Endothelial cell of umbilical vein (primary cell): ENCODE measurements at regions not wholly inside any gene's neighbourhood (a gene's known extent, or its start where the extent isn't known, plus 50 kb on each side); places are given as distances from the start of the nearest gene placed in this dataset.
A peak's percentile ranks its signal among the peaks of the same experiment; 100 is the strongest.

Source experiments
- BruUV-seq: library from RNA; stranded (reverse); fragments of 400-500 nt; replicated peaks from 2 replicates; lab custom pipeline; 2021; lab: Mats Ljungman, UMichigan
- CTCF ChIA-PET: fragments of 300-600, 350-600 bp; sonication (Branson Sonifier 250); formaldehyde crosslinking; loops from one replicate; lab custom pipeline; 2021; ENCODE audit warnings: antibody characterized with exemption, inconsistent platforms; lab: Charles Lee
- POLR2A ChIA-PET: fragments of 300-600, 350-600 bp; sonication (Branson Sonifier 250); formaldehyde crosslinking; loops from one replicate; lab custom pipeline; 2021; ENCODE audit warnings: antibody characterized with exemption, inconsistent platforms; lab: Charles Lee
- DNase-seq: peaks from one replicate; pipeline ENCODE4 v3.0.0-alpha.2; 2011; ENCODE audit warnings: low read depth, low spot score
- FAIRE-seq: peaks from 2 replicates; lab custom pipeline; 2011; peaks lifted over from hg19 to GRCh38; lab: Jason Lieb, UNC
- H2AFZ ChIP-seq: 2 replicates; pipeline ENCODE4 v1.6.0; 2012; ENCODE audit warnings: low read depth, low read length, control low read depth, inconsistent platforms
- H3K27ac ChIP-seq: 2 replicates; pipeline ENCODE4 v1.5.1; 2011; ENCODE audit warnings: low read depth, mild to moderate bottlenecking, control low read depth, low read length, moderate library complexity; ENCODE audit not compliant: insufficient read depth
- H3K27me3 ChIP-seq, 2 experiments: 2 replicates each; pipeline versions ENCODE4 v1.6.0 to v1.6.1; 2011; ENCODE audit warnings: low read length in 2 of 2, mixed read lengths in 1 of 2; ENCODE audit not compliant: control insufficient read depth in 2 of 2, insufficient read depth in 2 of 2
- H3K36me3 ChIP-seq, 2 experiments: 2 replicates in 1 of 2; 3 replicates in 1 of 2; pipeline ENCODE4 v1.5.1; 2011; ENCODE audit warnings: low read length in 2 of 2, mild to moderate bottlenecking in 1 of 2, moderate library complexity in 1 of 2; ENCODE audit not compliant: control insufficient read depth in 2 of 2, insufficient read depth in 2 of 2; ENCODE audit errors: extremely low read depth in 1 of 2
- H3K4me1 ChIP-seq: 3 replicates; pipeline ENCODE4 v1.5.1; 2011; ENCODE audit warnings: mild to moderate bottlenecking, low read length; ENCODE audit not compliant: control insufficient read depth, insufficient read depth; ENCODE audit errors: extremely low read depth
- H3K4me2 ChIP-seq: 2 replicates; pipeline ENCODE4 v1.6.1; 2011; ENCODE audit warnings: low read length, control low read depth, mixed read lengths; ENCODE audit not compliant: insufficient read depth
- H3K4me3 ChIP-seq, 3 experiments: fragments of 200-600 bp in 1 of 3; sonication (generic), shearing (Covaris generic) in 1 of 3; replicated peaks in 1 of 3; 2 replicates each; pipeline ENCODE4 v1.5.1; 2011 to 2016; ENCODE audit warnings: control low read depth in 3 of 3, low read length in 3 of 3, mild to moderate bottlenecking in 2 of 3, inconsistent platforms in 1 of 3, low read depth in 1 of 3, moderate library complexity in 1 of 3; ENCODE audit not compliant: insufficient read depth in 1 of 3
- H3K79me2 ChIP-seq: 2 replicates; pipeline ENCODE4 v1.6.0; 2012; ENCODE audit warnings: low read length, inconsistent platforms; ENCODE audit not compliant: control insufficient read depth, insufficient read depth
- H3K9ac ChIP-seq: replicated peaks from 2 replicates; pipeline ENCODE3; 2011; ENCODE audit warnings: low read length, control low read depth; ENCODE audit not compliant: insufficient read depth; ENCODE audit errors: extremely low read depth
- H3K9me1 ChIP-seq: replicated peaks from 3 replicates; pipeline ENCODE4 v1.6.0; 2011; ENCODE audit warnings: mild to moderate bottlenecking, low read length; ENCODE audit not compliant: control insufficient read depth, insufficient read depth; ENCODE audit errors: extremely low read depth
- H3K9me3 ChIP-seq: replicated peaks from 2 replicates; pipeline ENCODE4 v1.5.1; 2012; ENCODE audit warnings: low read length, inconsistent platforms; ENCODE audit not compliant: control insufficient read depth, insufficient read depth
- H4K20me1 ChIP-seq: replicated peaks from 2 replicates; pipeline ENCODE3; 2011; ENCODE audit warnings: mild to moderate bottlenecking, low read length; ENCODE audit not compliant: control insufficient read depth, insufficient read depth; ENCODE audit errors: extremely low read depth
- CTCF ChIP-seq, 2 donors: IDR thresholded peaks; 1 replicate in 1 of 2; 2 replicates in 1 of 2; pipeline ENCODE4 v1.5.1; 2011; ENCODE audit warnings: low read length in 2 of 2, mild to moderate bottlenecking in 2 of 2, moderate library complexity in 2 of 2, control low read depth in 1 of 2, inconsistent platforms in 1 of 2, low read depth in 1 of 2; ENCODE audit not compliant: insufficient read depth in 1 of 2; ENCODE audit errors: extremely low read depth in 1 of 2
- EZH2 ChIP-seq: IDR thresholded peaks from 2 replicates; pipeline ENCODE4 v1.6.1; 2012; ENCODE audit warnings: borderline replicate concordance, low read depth, mild to moderate bottlenecking, moderate library complexity, low read length, inconsistent platforms; ENCODE audit not compliant: severe bottlenecking
- FOS ChIP-seq: IDR thresholded peaks from 2 replicates; pipeline ENCODE4 v1.6.1; 2011; ENCODE audit warnings: mild to moderate bottlenecking, low read length, moderate library complexity, borderline replicate concordance; ENCODE audit not compliant: insufficient read depth
- GATA2 ChIP-seq: IDR thresholded peaks from 2 replicates; pipeline ENCODE4 v1.7.0; 2011; ENCODE audit warnings: low read depth, mild to moderate bottlenecking, moderate library complexity, mixed read lengths, low read length; ENCODE audit not compliant: insufficient read length, insufficient read depth
- JUN ChIP-seq: IDR thresholded peaks from 2 replicates; pipeline ENCODE4 v1.6.1; 2011; ENCODE audit warnings: borderline replicate concordance, low read depth; ENCODE audit not compliant: insufficient read length, insufficient read depth
- MYC ChIP-seq: IDR thresholded peaks from one replicate; pipeline ENCODE4 v1.6.1; 2011; ENCODE audit warnings: mild to moderate bottlenecking, low read depth, low read length
- POLR2A ChIP-seq: IDR thresholded peaks from 2 replicates; pipeline ENCODE4 v1.6.1; 2012; ENCODE audit warnings: low read depth, mild to moderate bottlenecking, control low read depth, low read length
- POLR2AphosphoS5 ChIP-seq: IDR thresholded peaks from 2 replicates; pipeline ENCODE4 v1.6.1; 2012; ENCODE audit warnings: low read depth, mild to moderate bottlenecking, control low read depth, low read length, moderate library complexity; ENCODE audit not compliant: insufficient read depth
- dilution Hi-C: fragments of 300-500 bp; cut with MboI; formaldehyde crosslinking; loops from one replicate; pipeline ENCODE4 v1.15.0; 2019; ENCODE audit warnings: low sequenced_read_pairs; ENCODE audit not compliant: extremely low pct_ligation_motif_present
- intact Hi-C: fragments of 100-400 bp; cut with micrococcal nuclease; formaldehyde crosslinking; loops from one replicate; pipeline ENCODE4 v1.10.0; 2022

GRCh38 chr3:159252772-159253384, 451.0 kb downstream of the MFSD1 start:
- Histone ChIP-seq H3K27me3 (peaks cover 0 to 6% of the 10 kb centered on the region in 2 experiments), H3K4me1 (peaks cover 6% of the 10 kb centered on the region), H3K79me2 (no peaks in the 10 kb centered on the region), H4K20me1 (no peaks in the 10 kb centered on the region), H3K36me3 (no peaks in the 10 kb centered on the region), H3K4me2 (peak overlapping the region; percentile 46), H3K9me1 (no peaks in the 10 kb centered on the region), H2AFZ (peak overlapping the region; percentile 67), H3K27ac (no peak overlapping the region), H3K4me3 (no peak overlapping the region), H3K9me3 (no peaks in the 10 kb centered on the region), H3K9ac (no peak overlapping the region)
- dilution Hi-C loops: loop anchor here (25.0 kb wide), 1 partner anchor 341 kb away; no protein-coding TSS in a partner anchor
- intact Hi-C loops: loop anchor here (1.0 to 5.0 kb wide), 10 partner anchors 62 to 526 kb away; no protein-coding TSS in a partner anchor
- no TSS peak for BruUV-seq
- POLR2A ChIA-PET: no interaction called here
- peak; percentile 80 for DNase-seq
- FAIRE-seq: peak; percentile 33
- CTCF ChIA-PET: interaction anchor here (0.8 to 4.9 kb wide), 50 partner anchors 10 to 682 kb away, joined by 3 to 135 read pairs (median 5); partner anchors contain the start of gene MLF1
- TF ChIP-seq FOS: no peak
- TF ChIP-seq JUN: no peak
- peak; percentile 53 to 57 for TF ChIP-seq CTCF (IDR thresholded peaks at IDR 0.05; ENCODE audit: extremely low read depth in 1 of 2, insufficient read depth in 1 of 2, low read depth in 1 of 2, low read length in 2 of 2)
- TF ChIP-seq POLR2AphosphoS5: no peak
- no peak for TF ChIP-seq POLR2A
- TF ChIP-seq EZH2: no peak
- no peak for TF ChIP-seq MYC
- TF ChIP-seq GATA2: no peak
